ENCODE measurements at regions not wholly inside any gene's neighbourhood (a gene's known extent, or its start where the extent isn't known, plus 50 kb on each side); places are given as distances from the start of the nearest gene placed in this dataset.

DNA sequence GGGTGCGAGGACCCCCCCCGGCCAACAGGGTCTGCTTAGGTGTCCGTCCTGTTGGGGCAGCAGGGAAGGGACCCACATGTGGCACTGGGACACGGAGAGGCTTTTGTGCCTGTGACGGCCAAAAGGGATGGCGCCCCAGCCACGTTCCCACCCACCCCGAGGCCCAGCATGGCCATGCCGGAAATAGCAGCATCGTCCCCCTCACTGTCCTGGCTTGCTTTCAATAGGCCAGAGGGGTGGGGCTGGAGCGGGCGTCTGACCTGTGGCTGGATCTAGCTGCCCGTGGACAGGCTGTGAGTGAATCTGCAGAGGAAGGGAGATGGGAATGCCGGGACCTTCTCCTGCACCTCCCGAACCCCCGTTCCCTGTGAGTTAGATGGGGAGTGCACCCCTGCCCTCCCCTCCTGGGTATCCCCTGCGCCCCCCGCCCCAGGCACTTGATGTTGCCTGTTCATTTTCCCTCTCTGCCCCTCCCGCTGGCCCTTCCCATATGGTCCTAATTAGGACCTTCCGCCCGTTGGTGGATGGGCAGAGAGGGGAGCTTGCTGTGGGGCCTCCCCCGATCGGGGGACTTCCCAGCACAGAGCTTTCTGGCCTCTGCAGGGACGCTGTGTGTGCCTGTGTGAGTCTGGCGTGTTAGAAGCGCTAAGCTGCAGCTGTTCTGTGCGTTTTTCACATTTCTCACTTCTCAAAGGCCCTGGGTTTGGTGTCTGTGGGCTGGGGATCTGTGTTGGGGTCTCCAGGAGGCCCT is 292.8 kb downstream of the SEC14L1 start:
- Histone ChIP-seq H3K79me2 (ENCODE audit: control insufficient read depth, low read length) (peaks cover 14% of the 10 kb centered on the region), H3K4me2 (ENCODE audit: low read length) (peak overlapping the region; percentile 55), H3K9me3 (ENCODE audit: control insufficient read depth, insufficient read depth, low read length) (no peaks in the 10 kb centered on the region), H3K4me3 (ENCODE audit: low read length) (peak overlapping the region; percentile 41), H3K27me3 (ENCODE audit: control insufficient read depth, low read length) (no peaks in the 10 kb centered on the region), H3K4me1 (ENCODE audit: control insufficient read depth, low read length) (peaks cover 100% of the 10 kb centered on the region), H4K20me1 (ENCODE audit: control insufficient read depth, insufficient read depth, low read depth, low read length) (no peaks in the 10 kb centered on the region), H3K36me3 (ENCODE audit: control insufficient read depth, low read length) (no peaks in the 10 kb centered on the region; the same call in 1 of the 2 replicates), H3K27ac (ENCODE audit: low read depth, low read length) (peak overlapping the region; percentile 64), H3F3A (ENCODE audit: control insufficient read depth, insufficient read depth) (peaks cover 10% of the 10 kb centered on the region), H3K9me2 (replicated peaks; ENCODE audit: control insufficient read depth, low read length) (no peaks in the 10 kb centered on the region)
- TF ChIP-seq EZH2phosphoT487 (IDR thresholded peaks at IDR 0.05; ENCODE audit: borderline replicate concordance, low read length): no peak
- no peak for TF ChIP-seq CTCF (IDR thresholded peaks at IDR 0.05; ENCODE audit: low read depth, low read length, poor library complexity, severe bottlenecking)

GRCh38 chr17:77434136-77435114 is 293.7 kb downstream of the SEC14L1 start:
- Histone ChIP-seq H3K4me3 (ENCODE audit: low read length) (peak overlapping the region; percentile 41), H3K9me3 (ENCODE audit: control insufficient read depth, insufficient read depth, low read length) (no peaks in the 10 kb centered on the region), H3K4me1 (ENCODE audit: control insufficient read depth, low read length) (peaks cover 100% of the 10 kb centered on the region), H3K79me2 (ENCODE audit: control insufficient read depth, low read length) (peaks cover 17% of the 10 kb centered on the region), H3K27me3 (ENCODE audit: control insufficient read depth, low read length) (no peaks in the 10 kb centered on the region), H3K9me2 (replicated peaks; ENCODE audit: control insufficient read depth, low read length) (no peaks in the 10 kb centered on the region), H4K20me1 (ENCODE audit: control insufficient read depth, insufficient read depth, low read depth, low read length) (no peaks in the 10 kb centered on the region), H3K27ac (ENCODE audit: low read depth, low read length) (peak overlapping the region; percentile 64), H3K36me3 (ENCODE audit: control insufficient read depth, low read length) (peaks cover 5% of the 10 kb centered on the region), H3F3A (ENCODE audit: control insufficient read depth, insufficient read depth) (peaks cover 19% of the 10 kb centered on the region), H3K4me2 (ENCODE audit: low read length) (peak overlapping the region; percentile 55)
- TF ChIP-seq CTCF (IDR thresholded peaks at IDR 0.05; ENCODE audit: low read depth, low read length, poor library complexity, severe bottlenecking): no peak
- no peak for TF ChIP-seq EZH2phosphoT487 (IDR thresholded peaks at IDR 0.05; ENCODE audit: borderline replicate concordance, low read length)

- Histone ChIP-seq H3K79me2 (ENCODE audit: control insufficient read depth, low read length) (peaks cover 10% of the 10 kb centered on the region), H3F3A (ENCODE audit: control insufficient read depth, insufficient read depth) (peaks cover 29% of the 10 kb centered on the region), H3K36me3 (ENCODE audit: control insufficient read depth, low read length) (peaks cover 10% of the 10 kb centered on the region), H3K27me3 (ENCODE audit: control insufficient read depth, low read length) (no peaks in the 10 kb centered on the region), H3K9me3 (ENCODE audit: control insufficient read depth, insufficient read depth, low read length) (no peaks in the 10 kb centered on the region), H3K9me2 (replicated peaks; ENCODE audit: control insufficient read depth, low read length) (no peaks in the 10 kb centered on the region), H3K4me3 (ENCODE audit: low read length) (no peak overlapping the region), H4K20me1 (ENCODE audit: control insufficient read depth, insufficient read depth, low read depth, low read length) (no peaks in the 10 kb centered on the region), H3K4me2 (ENCODE audit: low read length) (peak overlapping the region; percentile 55), H3K4me1 (ENCODE audit: control insufficient read depth, low read length) (peaks cover 100% of the 10 kb centered on the region), H3K27ac (ENCODE audit: low read depth, low read length) (no peak overlapping the region)
- no peak for TF ChIP-seq EZH2phosphoT487 (IDR thresholded peaks at IDR 0.05; ENCODE audit: borderline replicate concordance, low read length)
- TF ChIP-seq CTCF (IDR thresholded peaks at IDR 0.05; ENCODE audit: low read depth, low read length, poor library complexity, severe bottlenecking): no peak
Measured at GRCh38 chr17:77435272-77436057, 294.7 kb downstream of the SEC14L1 start.
